HepG2 (cell line): ENCODE measurements at regions not wholly inside any gene's neighbourhood (a gene's known extent, or its start where the extent isn't known, plus 50 kb on each side); places are given as distances from the start of the nearest gene placed in this dataset.
A peak's percentile ranks its signal among the peaks of the same experiment; 100 is the strongest.

ENCODE experiments used
- ATAC-seq: fragments of 200-7000 bp; cut with Tn5 transposase; 3 replicates; pipeline ENCODE4 v1.9.1; 2020; ENCODE audit warnings: mild to moderate bottlenecking, moderate library complexity
- BruUV-seq: library from RNA; stranded (reverse); fragments of 400-500 nt; replicated peaks from 2 replicates; lab custom pipeline; 2021; lab: Mats Ljungman, UMichigan
- CTCF ChIA-PET: fragments of 300-600 bp; formaldehyde crosslinking; extraction: SDS; loops from one replicate; lab custom pipeline; 2021; ENCODE audit warnings: low total read pairs, inconsistent platforms, low intra/inter-chr PET ratio; lab: Yijun Ruan, JAX
- POLR2A ChIA-PET: fragments of 350-600 bp; sonication (Branson Sonifier 250); formaldehyde crosslinking; loops from one replicate; lab custom pipeline; 2020; ENCODE audit warnings: antibody characterized with exemption, inconsistent platforms; lab: Yijun Ruan, JAX
- DNase-seq: peaks from one replicate; pipeline ENCODE4 v3.0.0-alpha.2; 2015; ENCODE audit warnings: low spot score
- FAIRE-seq: peaks from 3 replicates; lab custom pipeline; 2011; peaks lifted over from hg19 to GRCh38; lab: Jason Lieb, UNC
- H2AFZ ChIP-seq: one replicate; pipeline ENCODE4 v1.6.1; 2011; ENCODE audit warnings: low read length, inconsistent platforms
- H3K27ac ChIP-seq: fragments of 300-600 bp; 3 replicates; pipeline ENCODE4 v1.8.0; 2011; ENCODE audit warnings: mixed run types, mild to moderate bottlenecking, mixed read lengths, low read length, inconsistent platforms; ENCODE audit not compliant: insufficient read depth; ENCODE audit errors: extremely low read length
- H3K27me3 ChIP-seq, 2 experiments: fragments of 200-600 bp in 1 of 2; 2 replicates in 1 of 2; 3 replicates in 1 of 2; pipeline versions ENCODE4 v1.6.0 to v1.8.0; 2011; ENCODE audit warnings: low read length in 2 of 2, mild to moderate bottlenecking in 2 of 2, moderate library complexity in 2 of 2, inconsistent platforms in 1 of 2; ENCODE audit not compliant: insufficient read depth in 2 of 2, control insufficient read depth in 1 of 2
- H3K36me3 ChIP-seq, 2 experiments: fragments of 200-600 bp in 1 of 2; replicated peaks in 1 of 2; 2 replicates in 1 of 2; 3 replicates in 1 of 2; pipeline versions ENCODE4 v1.5.1 to v1.8.0; 2011; ENCODE audit warnings: low read length in 2 of 2, inconsistent platforms in 1 of 2; ENCODE audit not compliant: insufficient read depth in 2 of 2, control insufficient read depth in 1 of 2
- H3K4me1 ChIP-seq: 2 replicates; pipeline ENCODE4 v1.5.1; 2012; ENCODE audit warnings: low read length, inconsistent platforms; ENCODE audit not compliant: insufficient read depth
- H3K4me2 ChIP-seq: 2 replicates; pipeline ENCODE4 v1.6.0; 2011; ENCODE audit warnings: low read depth, low read length, inconsistent platforms
- H3K4me3 ChIP-seq, 3 experiments: fragments of 200-600 bp in 1 of 3; sonication (generic), shearing (Covaris generic) in 1 of 3; replicated peaks in 1 of 3; 2 replicates each; pipeline ENCODE4 v1.5.1; 2011 to 2016; ENCODE audit warnings: low read length in 3 of 3, inconsistent platforms in 2 of 3, low read depth in 2 of 3, mild to moderate bottlenecking in 2 of 3, control low read depth in 1 of 3, mixed read lengths in 1 of 3; ENCODE audit not compliant: insufficient read depth in 1 of 3
- H3K79me2 ChIP-seq: one replicate; pipeline ENCODE4 v1.6.1; 2011; ENCODE audit warnings: low read length, inconsistent platforms; ENCODE audit not compliant: insufficient read depth
- H3K9ac ChIP-seq: 2 replicates; pipeline ENCODE4 v1.6.0; 2011; ENCODE audit warnings: mild to moderate bottlenecking, low read depth, low read length, inconsistent platforms; ENCODE audit not compliant: insufficient read depth
- H3K9me3 ChIP-seq: 2 replicates; pipeline ENCODE4 v1.5.1; 2012; ENCODE audit warnings: mild to moderate bottlenecking, low read length
- H4K20me1 ChIP-seq: 2 replicates; pipeline ENCODE4 v1.6.0; 2011; ENCODE audit warnings: inconsistent platforms, mild to moderate bottlenecking, low read length, moderate library complexity; ENCODE audit not compliant: insufficient read depth
- ARID5B ChIP-seq: IDR thresholded peaks from 2 replicates; pipeline ENCODE4 v1.4.0; 2020; ENCODE audit warnings: mild to moderate bottlenecking, missing genetic modification reagents
- BRD4 ChIP-seq: sonication (generic); formaldehyde crosslinking; IDR thresholded peaks from 2 replicates; pipeline ENCODE4 v1.4.0; 2020; ENCODE audit warnings: missing genetic modification reagents
- HDAC1 ChIP-seq: sonication (generic); formaldehyde crosslinking; IDR thresholded peaks from 2 replicates; pipeline ENCODE4 v1.5.1; 2020; ENCODE audit warnings: mild to moderate bottlenecking, missing genetic modification reagents
- MAFK ChIP-seq, 2 experiments: IDR thresholded peaks in 1 of 2; conservative IDR thresholded peaks in 1 of 2; 2 replicates each; pipeline ENCODE4 v1.6.1; 2011; ENCODE audit warnings: improper control_type of control experiment in 2 of 2, low read length in 2 of 2
- PRMT3 ChIP-seq: sonication (generic); formaldehyde crosslinking; IDR thresholded peaks from 2 replicates; pipeline ENCODE4 v1.8.1; 2022; ENCODE audit warnings: low read depth, mild to moderate bottlenecking, moderate library complexity, missing genetic modification reagents, borderline replicate concordance
- RFX1 ChIP-seq: fragments of 450-650 bp; IDR thresholded peaks from 2 replicates; pipeline ENCODE4 v1.6.1; 2017
- TBL1XR1 ChIP-seq: fragments of 150-350 bp; IDR thresholded peaks from 2 replicates; pipeline ENCODE4 v1.6.1; 2014; ENCODE audit warnings: borderline replicate concordance, low read length; ENCODE audit not compliant: partially characterized antibody
- ZNF354B ChIP-seq: sonication (generic); formaldehyde crosslinking; IDR thresholded peaks from 2 replicates; pipeline ENCODE4 v1.8.0; 2022; ENCODE audit warnings: mild to moderate bottlenecking, missing genetic modification reagents
- ZNF431 ChIP-seq: sonication (generic); formaldehyde crosslinking; IDR thresholded peaks from 2 replicates; pipeline ENCODE4 v1.9.0; 2022; ENCODE audit warnings: missing genetic modification reagents, low read depth, mild to moderate bottlenecking, borderline replicate concordance
- ZNF562 ChIP-seq: sonication (generic); formaldehyde crosslinking; IDR thresholded peaks from 2 replicates; pipeline ENCODE4 v1.8.0; 2022; ENCODE audit warnings: missing genetic modification reagents, borderline replicate concordance
- ZNF775 ChIP-seq: sonication (generic); formaldehyde crosslinking; IDR thresholded peaks from 2 replicates; pipeline ENCODE4 v1.4.0; 2020; ENCODE audit warnings: missing genetic modification reagents, mild to moderate bottlenecking, moderate library complexity, borderline replicate concordance
- WGBS: methylation state at CpG from one replicate; pipeline ENCODE4 v1.1.6; 2017; ENCODE audit warnings: low lambda C conversion rate; 5-methylcytosine and 5-hydroxymethylcytosine counted together
- in situ Hi-C: cut with HindIII; loops from 2 replicates; pipeline ENCODE4 v1.10.0; 2017; ENCODE audit warnings: low pct_unique_long_range_greater_than_20kb; ENCODE audit not compliant: extremely low pct_ligation_motif_present
- intact Hi-C: fragments of 100-400 bp; cut with micrococcal nuclease; formaldehyde crosslinking; loops from one replicate; pipeline ENCODE4 v1.10.0; 2022; ENCODE audit not compliant: unreplicated experiment
- TF ChIP-seq, protein P1 (sequence below): sonication (generic); formaldehyde crosslinking; IDR thresholded peaks from 2 replicates; pipeline ENCODE4 v1.4.0; 2020; ENCODE audit warnings: missing genetic modification reagents, mild to moderate bottlenecking, borderline replicate concordance
- TF ChIP-seq, protein P2 (sequence below): sonication (generic); formaldehyde crosslinking; IDR thresholded peaks from 2 replicates; pipeline ENCODE4 v1.5.0; 2020; ENCODE audit warnings: missing genetic modification reagents

DNA sequence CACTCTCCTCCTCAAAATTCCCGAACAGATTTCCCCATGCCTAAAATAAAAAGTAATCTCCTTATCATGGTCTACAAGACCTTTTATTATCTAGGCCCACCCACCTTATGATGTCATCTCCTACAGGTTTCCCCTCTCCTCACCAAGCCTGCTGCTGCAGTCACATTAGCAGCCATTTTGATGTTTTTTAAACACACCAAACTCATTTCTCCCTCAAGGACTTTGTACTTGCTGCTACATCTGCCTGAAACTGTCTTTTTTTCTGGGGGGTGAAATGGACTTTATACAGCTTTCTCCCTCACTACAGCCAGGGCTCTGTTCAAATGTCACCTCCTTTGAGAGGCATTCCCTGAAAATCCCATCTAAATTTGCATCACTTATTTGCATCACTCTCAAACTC, 90.2 kb upstream of the TAB3 start:
- DNase-seq: peak; percentile 56
- ChIA-PET POLR2A (no interaction called here), CTCF (no interaction called here)
- no peak overlapping the region for H2AFZ ChIP-seq
- H4K20me1 ChIP-seq: no peaks in the 10 kb centered on the region
- H3K4me1 ChIP-seq: peaks cover 63% of the 10 kb centered on the region
- no peaks in the 10 kb centered on the region for H3K9me3 ChIP-seq
- H3K79me2 ChIP-seq: no peaks in the 10 kb centered on the region
- no peaks in the 10 kb centered on the region for H3K36me3 ChIP-seq
- in situ Hi-C loops: no loop called here
- 0 out of 2 replicates have a peak overlapping the region, but pooled peaks have one; percentile 29 for H3K9ac ChIP-seq
- 32% methylated on average over 1 of the region's 1 CpG for WGBS
- BruUV-seq: no TSS peak
- peak; percentile 60 for ATAC-seq
- peak overlapping the region; percentile 45; the same call in 1 of the 2 replicates for H3K4me2 ChIP-seq
- intact Hi-C loops: loop anchor here (10.0 kb wide), 2 partner anchors 94 to 246 kb away; partner anchors contain the start of gene TAB3
- peak overlapping the region; percentile 57 for H3K27ac ChIP-seq
- no peaks in the 10 kb centered on the region for H3K27me3 ChIP-seq
- H3K4me3 ChIP-seq: peak overlapping the region in 1 of 3 experiments; percentile 28; a peak in 1 of 6 replicates
- FAIRE-seq: peak; percentile 77
- TF ChIP-seq ARID5B (CRISPR knock-in tag) (0 out of 2 replicates have a peak, but pooled peaks have one; percentile 22), HDAC1 (CRISPR knock-in tag) (no peak), TBL1XR1 (no peak), ZNF562 (CRISPR knock-in tag) (no peak), ZNF354B (no peak), MAFK (conservative IDR thresholded peaks at IDR 0.05 in 1 of 2, IDR thresholded peaks at IDR 0.05 in 1 of 2; ENCODE audit: low read length in 2 of 2) (no peak), RFX1 (no peak), ZNF775 (no peak), PRMT3 (CRISPR knock-in tag) (no peak), ZNF431 (CRISPR knock-in tag) (no peak), BRD4 (CRISPR knock-in tag) (0 out of 2 replicates have a peak, but pooled peaks have one; percentile 37)
- TF ChIP-seq, protein P1, sequence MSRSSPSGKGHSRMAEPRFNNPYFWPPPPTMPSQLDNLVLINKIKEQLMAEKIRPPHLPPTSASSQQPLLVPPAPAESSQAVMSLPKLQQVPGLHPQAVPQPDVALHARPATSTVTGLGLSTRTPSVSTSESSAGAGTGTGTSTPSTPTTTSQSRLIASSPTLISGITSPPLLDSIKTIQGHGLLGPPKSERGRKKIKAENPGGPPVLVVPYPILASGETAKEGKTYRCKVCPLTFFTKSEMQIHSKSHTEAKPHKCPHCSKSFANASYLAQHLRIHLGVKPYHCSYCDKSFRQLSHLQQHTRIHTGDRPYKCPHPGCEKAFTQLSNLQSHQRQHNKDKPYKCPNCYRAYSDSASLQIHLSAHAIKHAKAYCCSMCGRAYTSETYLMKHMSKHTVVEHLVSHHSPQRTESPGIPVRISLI (CRISPR knock-in tag): peak; percentile 74; the same call in 1 of the 2 replicates
- TF ChIP-seq, protein P2, sequence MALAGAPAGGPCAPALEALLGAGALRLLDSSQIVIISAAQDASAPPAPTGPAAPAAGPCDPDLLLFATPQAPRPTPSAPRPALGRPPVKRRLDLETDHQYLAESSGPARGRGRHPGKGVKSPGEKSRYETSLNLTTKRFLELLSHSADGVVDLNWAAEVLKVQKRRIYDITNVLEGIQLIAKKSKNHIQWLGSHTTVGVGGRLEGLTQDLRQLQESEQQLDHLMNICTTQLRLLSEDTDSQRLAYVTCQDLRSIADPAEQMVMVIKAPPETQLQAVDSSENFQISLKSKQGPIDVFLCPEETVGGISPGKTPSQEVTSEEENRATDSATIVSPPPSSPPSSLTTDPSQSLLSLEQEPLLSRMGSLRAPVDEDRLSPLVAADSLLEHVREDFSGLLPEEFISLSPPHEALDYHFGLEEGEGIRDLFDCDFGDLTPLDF (CRISPR knock-in tag): no peak
